HFFc6 (cell line): ENCODE measurements at regions not wholly inside any gene's neighbourhood (a gene's known extent, or its start where the extent isn't known, plus 50 kb on each side); places are given as distances from the start of the nearest gene placed in this dataset.

ENCODE experiments used
- DNase-seq: peaks from one replicate; pipeline ENCODE4 v3.0.0-alpha.2; 2018
- H3K27ac Mint-ChIP-seq: 2 replicates; pipeline ENCODE4 v1.8.0; 2020; ENCODE audit warnings: mild to moderate bottlenecking, mixed read lengths
- H3K27me3 Mint-ChIP-seq: 2 replicates; pipeline ENCODE4 v1.8.0; 2021; ENCODE audit warnings: mild to moderate bottlenecking, moderate library complexity, mixed read lengths; ENCODE audit not compliant: insufficient read depth
- H3K36me3 Mint-ChIP-seq: 2 replicates; pipeline ENCODE4 v1.8.0; 2021; ENCODE audit warnings: low read depth, mixed read lengths
- H3K4me1 Mint-ChIP-seq: 2 replicates; pipeline ENCODE4 v1.8.0; 2020; ENCODE audit warnings: low read depth, mixed read lengths
- H3K4me3 Mint-ChIP-seq: 2 replicates; pipeline ENCODE4 v1.8.0; 2020; ENCODE audit warnings: mild to moderate bottlenecking, moderate library complexity, mixed read lengths
- H3K9me3 Mint-ChIP-seq: 2 replicates; pipeline ENCODE4 v1.8.0; 2020; ENCODE audit warnings: mild to moderate bottlenecking, mixed read lengths
- CTCF ChIP-seq: fragments of 200-600 bp; sonication (generic); IDR thresholded peaks from 2 replicates; pipeline ENCODE4 v1.5.0; 2021; ENCODE audit warnings: antibody characterized with exemption, mild to moderate bottlenecking

DNA sequence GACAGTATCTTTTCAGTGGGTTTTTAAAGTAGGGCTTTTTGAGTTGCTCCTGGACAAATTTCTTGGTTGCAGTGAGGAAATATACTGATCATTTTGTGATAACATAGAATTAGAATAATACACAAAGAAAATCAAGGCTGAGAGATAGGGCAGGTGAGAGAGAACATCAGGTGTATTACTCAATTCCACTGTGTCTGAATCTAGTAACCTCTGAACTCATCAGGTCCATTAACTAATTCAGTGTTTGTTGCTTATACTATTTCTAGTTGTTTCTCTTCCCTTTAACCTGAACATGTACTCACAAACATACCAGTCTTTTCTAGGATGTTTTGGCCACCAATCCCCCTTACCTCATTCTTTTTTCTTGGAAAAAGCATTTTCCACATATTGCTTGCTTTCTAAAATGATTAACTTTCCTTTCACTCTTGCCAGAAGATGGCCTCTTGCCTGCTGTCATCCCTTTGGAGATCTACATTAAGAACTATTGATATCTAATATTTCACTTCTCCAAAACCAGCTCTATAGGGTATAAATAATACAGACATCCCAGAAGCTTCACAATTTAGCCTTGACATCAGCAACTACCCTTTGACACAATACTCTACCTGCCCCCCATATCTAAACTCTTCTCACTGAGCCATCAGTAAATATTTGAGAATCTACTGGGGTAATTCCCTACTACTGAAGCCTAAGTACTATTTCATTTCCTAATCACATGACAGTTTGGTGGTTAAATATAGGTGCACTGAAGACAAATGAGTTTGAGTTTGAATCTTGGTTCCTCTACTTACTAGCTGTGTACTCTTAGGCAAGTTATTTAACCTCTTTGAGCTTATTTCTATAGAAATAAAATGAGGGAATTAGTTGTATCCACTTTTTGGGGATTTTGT, 470.8 kb upstream of the IGFBP7 start:
- peaks cover 28% of the 10 kb centered on the region for H3K9me3 Mint-ChIP-seq
- no peaks in the 10 kb centered on the region for H3K4me1 Mint-ChIP-seq
- H3K4me3 Mint-ChIP-seq, result no peak overlapping the region
- H3K27ac Mint-ChIP-seq, result no peak overlapping the region
- no peak for TF ChIP-seq CTCF
- DNase-seq, result no peak
- H3K27me3 Mint-ChIP-seq, result no peaks in the 10 kb centered on the region
- no peaks in the 10 kb centered on the region for H3K36me3 Mint-ChIP-seq

DNA sequence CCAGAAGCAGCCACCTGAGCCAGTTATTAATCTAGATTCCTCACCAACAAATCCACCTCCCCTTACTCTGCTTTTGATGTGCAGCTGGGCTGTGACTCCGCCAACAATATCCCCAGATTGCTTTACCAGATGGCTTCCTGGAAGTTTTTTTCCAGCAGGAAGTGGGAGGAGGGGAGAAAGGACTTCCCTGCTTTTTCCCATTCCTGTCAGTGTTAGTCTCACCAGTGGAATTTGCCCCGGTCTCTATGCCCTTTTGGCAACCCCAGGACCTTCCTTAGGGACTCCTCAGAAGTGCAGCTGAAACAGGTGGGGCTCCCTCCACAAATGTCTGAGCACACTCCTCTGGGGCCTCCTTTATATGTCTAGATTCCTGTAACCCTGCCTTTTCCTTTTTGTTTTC, 465.2 kb upstream of the IGFBP7 start:
- TF ChIP-seq CTCF, result no peak
- H3K27ac Mint-ChIP-seq, result no peak overlapping the region
- peaks cover 29% of the 10 kb centered on the region; the same call in 1 of the 2 replicates for H3K9me3 Mint-ChIP-seq
- H3K4me3 Mint-ChIP-seq, result no peak overlapping the region
- H3K36me3 Mint-ChIP-seq, result no peaks in the 10 kb centered on the region
- no peak for DNase-seq
- no peaks in the 10 kb centered on the region for H3K4me1 Mint-ChIP-seq
- H3K27me3 Mint-ChIP-seq, result no peaks in the 10 kb centered on the region

DNA sequence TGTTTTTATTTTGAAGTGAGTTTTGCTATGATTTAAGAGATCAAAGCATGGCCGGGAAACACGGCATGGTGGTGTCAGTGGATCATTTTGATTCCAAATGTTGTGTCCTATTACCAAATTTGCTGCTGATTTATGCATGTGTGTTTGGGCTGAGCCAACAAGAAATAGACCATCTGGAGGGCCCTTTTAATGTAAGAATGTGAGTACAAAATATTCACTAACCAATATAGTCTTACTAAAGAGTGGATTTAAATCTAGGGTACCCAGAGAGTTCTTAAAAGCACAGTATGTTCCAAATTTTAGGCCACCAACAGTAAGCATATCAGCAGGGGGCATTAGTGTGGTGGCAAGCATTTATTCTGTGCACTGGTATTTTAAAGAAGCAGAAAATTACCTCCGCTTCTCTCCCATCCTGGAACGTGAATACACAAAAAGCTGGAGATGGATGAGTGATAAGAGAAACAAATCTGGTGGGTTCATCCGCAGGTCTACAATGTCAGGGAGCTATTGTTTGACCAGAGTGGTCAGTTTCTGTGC, 444.4 kb upstream of the IGFBP7 start:
- no peaks in the 10 kb centered on the region for H3K4me1 Mint-ChIP-seq
- DNase-seq, result no peak

GRCh38 chr4:57553728-57554127, 443.5 kb upstream of the IGFBP7 start:
- Mint-ChIP-seq H3K4me1 (no peaks in the 10 kb centered on the region), H3K9me3 (peaks cover 15% of the 10 kb centered on the region), H3K27ac (no peak overlapping the region), H3K27me3 (no peaks in the 10 kb centered on the region), H3K4me3 (no peak overlapping the region), H3K36me3 (no peaks in the 10 kb centered on the region)
- no peak for DNase-seq
- no peak for TF ChIP-seq CTCF

More for the DNA sequence above, 444.4 kb upstream of the IGFBP7 start:
- H3K27ac Mint-ChIP-seq, result no peak overlapping the region
- H3K27me3 Mint-ChIP-seq, result no peaks in the 10 kb centered on the region
- no peak overlapping the region for H3K4me3 Mint-ChIP-seq
- TF ChIP-seq CTCF, result no peak
- peaks cover 18% of the 10 kb centered on the region for H3K9me3 Mint-ChIP-seq
- H3K36me3 Mint-ChIP-seq, result no peaks in the 10 kb centered on the region

- Mint-ChIP-seq H3K9me3 (peaks cover 11% of the 10 kb centered on the region; the same call in 1 of the 2 replicates), H3K27me3 (no peaks in the 10 kb centered on the region), H3K4me3 (no peak overlapping the region), H3K36me3 (no peaks in the 10 kb centered on the region), H3K4me1 (no peaks in the 10 kb centered on the region), H3K27ac (no peak overlapping the region)
- no peak for TF ChIP-seq CTCF
- no peak for DNase-seq
These were observed 440.0 kb upstream of the IGFBP7 start for GRCh38 chr4:57550198-57550597.
